Medulla oblongata (tissue), 1 donor: ENCODE measurements at regions not wholly inside any gene's neighbourhood (a gene's known extent, or its start where the extent isn't known, plus 50 kb on each side); places are given as distances from the start of the nearest gene placed in this dataset.

ENCODE experiments used
- DNase-seq: peaks from one replicate; pipeline ENCODE4 v3.0.0-alpha.2; 2015; ENCODE audit errors: extremely low spot score

DNA sequence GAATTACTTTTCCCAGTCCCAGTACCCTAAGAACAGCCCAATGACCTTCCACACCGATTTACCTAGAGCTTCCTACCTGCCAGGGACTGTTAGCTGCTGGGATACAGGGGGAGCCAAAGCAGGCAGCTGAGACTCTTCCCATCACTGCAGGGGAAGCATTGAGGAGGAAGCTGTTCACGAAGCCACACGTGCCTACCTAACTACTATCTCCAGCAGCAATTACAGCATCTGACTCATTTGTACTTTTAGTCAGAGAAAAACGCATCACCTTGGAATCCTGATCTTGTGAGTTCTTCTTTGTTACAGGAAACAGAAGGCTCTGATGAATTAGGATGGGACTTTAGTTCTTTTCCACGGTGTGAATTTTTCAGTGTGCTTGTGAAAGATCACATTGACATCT, 113.7 kb upstream of the DHX40 start:
- no peak for DNase-seq

DNA sequence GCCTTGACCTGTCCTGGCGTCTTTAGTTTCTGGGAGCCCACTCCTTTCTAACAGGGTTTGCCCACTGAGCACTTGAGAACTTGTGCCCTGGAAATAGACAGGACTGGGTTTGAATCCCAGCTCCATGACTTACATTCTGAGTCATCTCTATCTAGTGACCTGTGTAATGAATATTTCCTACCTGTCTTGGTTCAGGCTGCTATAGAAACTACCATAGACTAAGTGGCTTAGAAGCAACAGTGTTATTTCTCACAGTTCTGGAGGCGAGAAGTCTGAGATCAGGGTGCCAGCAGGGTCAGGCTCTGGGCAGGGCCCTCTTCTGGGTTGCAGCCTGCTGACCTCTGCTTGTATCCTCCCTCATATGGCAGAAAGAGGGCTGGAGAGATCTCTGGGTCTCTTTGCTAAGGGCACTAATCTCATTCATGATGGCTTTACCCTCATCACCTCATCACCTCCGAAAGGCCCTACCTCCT, 110.7 kb upstream of the DHX40 start:
- no peak for DNase-seq

DNA sequence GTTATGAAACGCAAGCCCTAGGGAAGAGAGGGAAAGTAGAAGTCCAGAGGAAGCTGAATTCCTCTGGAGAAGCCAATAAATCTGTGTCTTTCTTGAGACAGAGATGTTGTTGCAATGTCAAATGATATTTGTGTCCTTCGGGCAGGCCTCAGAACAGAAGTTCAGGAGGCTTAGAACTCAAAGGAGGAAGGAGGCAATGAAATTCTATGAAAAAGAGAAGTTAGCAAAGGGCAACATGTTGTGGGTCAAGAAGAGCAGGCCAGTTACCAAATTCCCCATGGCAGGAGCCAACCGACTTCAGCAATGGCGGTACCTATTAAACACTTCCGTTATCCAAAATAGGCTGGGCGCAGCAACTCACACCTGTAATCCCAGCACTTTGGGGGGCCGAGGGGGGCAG, 109.0 kb upstream of the DHX40 start:
- no peak for DNase-seq

DNA sequence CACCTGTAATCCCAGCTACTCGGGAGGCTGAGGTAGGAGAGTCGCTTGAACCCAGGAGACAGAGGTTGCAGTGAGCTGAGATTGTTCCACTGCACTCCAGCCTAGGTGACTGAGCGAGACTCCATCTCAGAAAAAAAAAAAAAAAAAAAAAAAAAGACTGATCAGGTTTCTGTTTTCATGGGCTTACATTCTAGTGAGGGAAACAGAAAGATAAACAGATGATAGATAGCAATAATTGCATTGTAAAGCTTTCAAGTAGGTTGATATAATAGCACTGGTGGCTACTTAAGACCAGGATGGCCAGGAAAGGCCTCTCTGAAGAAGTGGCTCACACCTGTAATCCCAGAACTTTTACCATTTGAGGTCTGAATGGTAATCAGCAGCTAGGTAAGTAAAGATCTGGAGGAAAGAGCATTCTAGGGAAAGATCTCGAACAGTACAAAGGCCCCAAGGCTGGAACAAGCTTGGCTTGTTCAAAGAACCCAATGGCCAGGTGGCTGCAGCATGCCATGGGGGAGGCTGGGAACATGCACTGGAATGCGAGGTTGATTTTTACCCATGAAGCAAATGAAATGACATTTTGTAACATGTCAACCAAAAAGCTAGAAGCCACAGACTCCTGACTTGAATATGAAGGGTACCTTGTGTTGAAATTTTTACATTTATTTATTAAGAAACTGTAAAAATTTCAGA, 108.3 kb upstream of the DHX40 start:
- no peak for DNase-seq

DNA sequence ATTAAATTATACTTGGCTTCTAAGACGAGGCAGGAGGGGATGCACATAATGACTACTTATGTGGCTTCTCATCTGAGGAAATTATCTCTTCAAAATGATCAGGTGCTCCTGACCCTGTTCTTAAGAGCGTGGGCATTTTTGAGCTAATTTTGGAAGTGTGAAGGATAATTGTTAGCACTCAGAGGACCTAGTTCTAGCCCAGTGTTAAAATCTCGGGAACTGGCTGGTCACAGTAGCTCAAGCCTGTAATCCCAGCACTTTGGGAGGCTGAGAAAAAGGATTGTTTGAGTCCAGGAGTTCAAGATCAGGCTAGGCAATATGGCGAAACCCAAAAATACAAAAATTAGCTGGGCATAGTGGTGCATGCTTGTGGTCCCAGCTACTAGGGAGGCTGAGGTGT, 103.0 kb upstream of the DHX40 start:
- DNase-seq = no peak

DNA sequence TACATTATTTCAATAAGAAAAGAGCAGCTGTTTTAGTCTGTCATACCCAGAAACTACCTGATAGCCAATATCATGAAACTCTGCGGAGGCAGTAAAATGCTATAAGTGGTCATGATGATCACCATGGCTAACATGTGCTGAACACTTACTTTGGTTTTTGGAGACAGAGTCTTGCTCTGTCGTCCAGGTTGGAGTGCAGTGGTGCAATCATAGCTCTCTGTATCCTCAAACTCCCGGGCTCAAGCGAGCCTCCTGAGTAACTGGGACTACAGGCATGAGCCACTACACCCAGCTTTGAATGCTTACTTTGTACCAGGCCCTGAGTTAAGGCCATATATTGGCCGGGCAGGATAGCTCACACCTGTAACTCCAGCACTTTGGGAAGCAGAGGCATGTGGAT, 101.2 kb upstream of the DHX40 start:
- no peak for DNase-seq

DNA sequence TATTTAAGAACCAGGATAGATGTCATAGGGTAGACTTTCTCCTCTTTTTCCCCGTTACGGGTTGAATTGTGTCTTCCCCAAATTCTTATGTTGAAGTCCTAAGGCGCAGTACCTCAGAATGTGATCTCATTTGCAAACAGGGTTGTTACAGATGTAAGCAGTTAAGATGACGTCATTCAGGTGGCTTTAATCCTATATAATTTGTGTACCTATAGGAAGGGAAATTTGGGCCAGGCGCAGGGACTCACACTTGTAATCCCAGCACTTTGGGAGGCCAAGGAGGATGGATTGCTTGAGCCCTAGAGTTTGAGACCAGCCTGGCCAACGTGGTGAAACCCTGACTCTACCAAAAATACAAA, 99.5 kb upstream of the DHX40 start:
- no peak for DNase-seq

DNA sequence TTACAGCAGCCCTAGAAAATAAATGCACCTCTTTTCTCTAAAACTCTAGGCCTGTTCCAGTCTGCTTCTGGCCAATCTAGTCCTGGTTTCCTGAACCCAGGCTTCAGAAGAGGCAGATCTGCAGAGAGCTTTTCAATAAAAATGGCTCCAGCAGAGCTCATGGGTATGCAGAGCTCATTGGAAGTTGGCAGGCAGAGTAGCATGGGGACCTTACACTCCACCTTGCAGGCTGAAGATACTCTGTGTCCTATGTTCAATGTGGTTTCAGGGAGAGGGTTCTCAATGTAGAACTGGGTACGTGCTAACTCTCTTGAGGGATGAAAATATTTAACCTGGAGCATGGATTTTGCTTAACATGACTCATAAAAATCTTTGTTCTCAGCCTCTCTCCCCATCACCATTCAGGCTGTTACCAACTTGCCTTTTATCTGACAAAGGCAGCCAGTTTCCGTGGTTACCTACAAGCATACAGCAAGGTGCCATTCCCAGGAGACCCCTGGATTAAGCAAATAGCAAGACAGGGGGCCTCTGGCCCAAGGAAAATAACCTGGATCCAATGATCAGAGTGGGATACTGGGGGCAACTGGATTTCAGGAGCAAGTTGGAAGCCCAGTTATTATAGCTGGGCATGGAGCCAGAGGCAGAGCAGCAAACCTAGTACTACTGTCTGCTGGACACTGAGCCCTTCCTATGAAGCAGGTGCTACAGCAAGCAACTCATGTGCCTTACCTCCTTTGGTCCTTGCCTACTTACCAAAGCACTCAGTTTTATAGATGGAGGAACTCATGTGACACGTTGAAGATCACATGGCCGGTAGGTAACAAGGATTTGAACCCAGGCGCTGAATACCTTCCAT, 98.2 kb upstream of the DHX40 start:
- no peak for DNase-seq

DNA sequence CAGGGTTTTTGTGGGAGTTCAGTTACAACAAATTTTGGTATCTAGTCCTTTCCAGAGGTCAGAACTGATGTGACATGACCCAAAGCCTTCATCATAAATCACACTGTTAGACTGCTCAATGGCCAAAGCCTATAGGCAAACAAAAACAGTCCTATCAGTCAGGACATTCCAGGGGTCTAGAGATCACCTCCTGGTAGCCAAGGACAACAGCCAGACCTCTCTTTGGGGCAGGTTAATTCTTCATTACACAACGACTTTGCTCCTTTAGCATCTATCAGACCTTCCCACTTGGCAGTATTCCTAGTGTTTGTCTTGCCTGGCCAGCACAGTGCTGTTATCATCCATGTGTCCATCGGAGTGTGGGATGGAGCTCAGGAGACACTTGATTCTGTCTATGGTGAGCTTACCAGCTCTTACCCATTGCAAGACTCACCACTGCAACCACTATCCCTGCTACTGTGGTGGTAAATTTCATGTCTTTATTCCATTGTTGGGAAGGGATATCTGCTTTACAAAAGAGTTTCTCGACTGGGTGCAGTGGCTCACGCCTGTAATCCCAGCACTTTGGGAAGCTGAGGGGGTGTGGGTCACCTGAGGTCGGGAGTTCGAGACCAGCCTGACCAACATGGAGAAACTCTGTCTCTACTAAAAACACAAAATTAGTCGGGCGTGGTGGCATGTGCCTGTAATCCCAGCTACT, 95.5 kb upstream of the DHX40 start:
- no peak for DNase-seq

DNA sequence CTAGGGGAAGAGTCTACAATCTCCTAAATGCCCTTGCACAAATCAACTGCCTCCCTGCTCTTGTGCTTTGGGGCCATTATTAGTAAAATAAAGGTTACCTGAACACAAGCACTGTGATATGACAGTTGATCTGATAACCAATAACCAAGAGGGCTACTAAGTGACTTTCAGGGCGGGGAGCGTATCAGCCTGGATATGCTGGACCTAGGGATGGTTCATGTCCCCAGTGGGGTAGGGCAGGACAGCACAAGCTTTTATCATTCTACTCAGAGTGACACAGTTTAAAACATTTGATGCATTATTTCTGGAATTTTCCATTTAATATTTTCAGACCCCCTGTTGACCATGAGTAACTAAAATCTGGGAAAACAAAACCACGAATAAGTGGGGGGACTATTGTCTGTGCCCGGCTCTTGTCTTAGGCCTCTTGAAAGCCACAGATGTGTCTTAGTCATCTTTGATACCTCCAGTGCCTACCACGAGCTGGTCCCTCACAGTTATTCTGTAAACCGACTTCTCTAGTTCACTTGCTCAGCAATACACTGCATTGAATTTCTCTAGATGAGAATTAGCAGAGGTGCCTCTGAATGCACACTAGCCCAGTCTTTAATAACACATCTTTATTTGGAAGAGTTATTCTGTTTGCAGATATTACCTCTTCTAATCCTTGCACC, 94.6 kb upstream of the DHX40 start:
- DNase-seq = no peak

DNA sequence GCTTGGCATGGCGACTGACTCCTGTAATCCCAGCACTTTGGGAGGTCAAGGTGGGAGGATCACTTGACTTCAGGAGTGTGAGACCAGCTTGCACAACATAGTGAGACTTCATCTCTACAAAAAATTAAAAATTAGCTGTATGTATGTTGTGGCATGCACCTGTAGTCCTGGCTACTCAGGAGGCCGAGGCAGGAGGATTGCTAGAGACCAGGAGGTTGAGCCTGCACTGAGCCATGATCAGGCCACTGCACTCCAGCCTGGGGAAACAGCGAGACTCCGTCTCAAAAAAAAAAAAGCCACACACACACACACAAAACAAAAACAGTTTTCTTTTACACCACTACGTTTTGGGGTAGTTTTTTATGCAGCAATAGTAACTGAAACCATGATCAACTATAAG, 89.0 kb upstream of the DHX40 start:
- no peak for DNase-seq

DNA sequence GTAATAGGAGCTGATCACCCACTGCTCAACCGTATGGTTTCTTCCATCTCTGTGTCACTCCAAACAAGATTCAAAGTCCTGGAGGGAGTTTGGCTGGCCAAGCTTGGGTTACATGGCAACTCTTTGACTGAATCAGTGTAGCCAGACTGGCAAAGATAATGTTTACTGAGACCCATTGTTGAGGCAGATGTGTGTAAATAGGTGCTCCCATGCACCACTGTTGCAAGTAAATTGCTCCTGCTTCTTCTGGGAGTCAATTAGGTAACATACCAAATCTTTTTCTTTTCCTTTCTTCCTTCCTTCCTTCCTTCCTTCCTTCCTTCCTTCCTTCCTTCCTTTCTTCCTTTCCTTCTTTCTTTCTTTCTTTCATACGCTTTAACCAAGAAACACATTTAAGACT, 86.3 kb upstream of the DHX40 start:
- DNase-seq = no peak

DNA sequence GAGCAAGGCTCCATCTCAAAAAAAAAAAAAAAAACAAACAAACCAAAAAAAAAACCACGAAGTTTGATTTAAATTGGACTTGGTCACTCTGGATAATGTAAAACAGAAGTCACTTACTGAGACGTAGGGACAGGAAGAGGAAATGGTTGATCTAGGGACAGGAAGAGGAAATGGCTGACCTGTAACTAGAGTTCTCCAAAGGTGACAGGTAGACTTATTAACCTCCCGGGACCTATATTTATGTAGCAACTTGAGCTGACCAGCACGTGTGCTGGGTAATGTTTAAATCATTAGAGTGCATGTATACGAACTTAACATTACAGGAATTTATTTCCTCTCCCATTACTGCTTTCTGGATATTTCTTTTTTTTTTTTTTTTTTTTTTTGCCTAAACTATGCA, 81.5 kb upstream of the DHX40 start:
- DNase-seq = no peak

DNA sequence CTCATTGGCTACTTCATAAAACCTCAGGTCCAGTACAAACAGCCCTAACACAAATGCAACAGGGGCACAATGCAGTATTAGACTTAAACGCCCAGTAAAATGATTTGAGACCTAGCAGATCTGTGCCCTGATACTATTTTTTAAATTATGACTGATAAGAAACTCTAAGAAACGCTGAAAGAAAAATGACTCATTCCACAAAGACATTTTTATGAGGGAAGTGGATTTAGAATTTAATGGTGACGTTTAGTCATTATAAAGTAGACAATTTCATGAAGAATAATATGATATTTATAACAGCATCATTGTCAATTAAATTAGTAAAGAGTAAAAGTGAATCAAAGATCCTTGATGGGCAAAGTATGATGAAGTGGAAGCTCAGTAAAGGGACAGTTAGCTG, 80.4 kb upstream of the DHX40 start:
- DNase-seq = no peak

DNA sequence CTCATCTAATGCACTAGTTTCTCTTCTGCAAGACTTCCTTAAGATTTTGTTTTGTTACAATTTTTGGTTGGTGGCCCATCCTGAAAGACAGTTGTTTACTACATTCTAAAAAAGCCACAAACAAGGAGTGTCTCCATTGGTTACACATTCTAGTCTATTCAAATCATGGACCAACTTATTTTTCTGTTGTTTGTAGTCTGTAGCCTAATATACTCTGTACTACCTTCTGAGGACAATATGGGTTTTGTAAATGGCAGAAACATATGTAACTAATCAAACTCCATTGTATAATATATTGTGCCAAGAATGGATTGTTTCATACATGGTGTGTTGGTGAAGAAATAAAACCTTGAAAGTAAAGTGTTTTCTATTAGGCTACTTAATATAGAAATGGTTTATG, 79.5 kb upstream of the DHX40 start:
- no peak for DNase-seq

DNA sequence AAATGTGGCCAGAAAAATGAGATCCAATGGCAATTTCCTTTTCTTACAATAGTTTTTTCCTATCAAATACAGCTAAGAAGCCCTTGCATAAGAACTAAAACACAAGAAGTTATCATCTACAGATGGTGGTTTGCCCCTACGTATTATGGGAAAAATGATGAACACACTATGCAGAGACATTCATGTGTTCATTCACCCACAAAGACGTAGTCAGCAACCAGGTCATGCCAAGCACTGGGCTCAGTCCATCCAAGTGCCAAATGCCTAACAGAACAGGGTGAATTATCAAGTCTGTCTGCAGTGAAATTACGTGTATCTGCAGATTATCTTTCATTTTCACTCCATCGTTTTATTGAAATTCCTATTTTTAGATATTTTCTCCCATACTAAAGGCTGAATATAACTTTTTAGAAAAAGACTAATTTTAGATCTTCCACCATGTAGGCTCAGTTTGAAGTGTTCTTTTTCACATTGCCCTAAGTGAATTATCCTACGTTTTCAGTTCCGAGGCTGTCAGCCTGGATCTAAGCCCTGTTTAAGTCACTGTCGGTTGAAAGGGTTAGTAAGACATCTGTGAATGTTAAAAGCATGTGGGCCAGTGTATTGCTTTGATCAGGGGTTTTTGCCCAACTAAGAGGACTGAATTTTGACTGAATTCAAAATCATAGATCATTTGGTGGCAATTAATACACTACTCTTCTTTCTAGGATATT, 78.1 kb upstream of the DHX40 start:
- no peak for DNase-seq

DNA sequence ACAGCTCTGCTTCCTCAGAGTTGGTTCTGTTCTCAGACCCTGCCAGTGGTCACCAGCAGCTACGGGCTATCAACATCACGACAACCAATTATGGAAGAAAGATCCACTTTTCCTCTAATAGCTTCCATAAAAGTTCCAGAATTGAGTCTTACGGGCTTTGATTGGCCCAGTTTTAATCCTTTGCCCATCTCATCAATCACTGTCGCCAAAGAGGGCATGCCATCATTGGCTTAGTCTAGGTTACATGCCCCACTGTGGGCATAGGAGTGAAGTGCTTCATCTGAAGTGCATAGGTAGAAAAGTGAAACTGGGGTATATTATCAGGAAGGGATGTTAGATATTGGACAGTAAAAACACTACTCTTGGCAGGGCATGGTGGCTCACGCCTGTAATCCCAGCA, 76.6 kb upstream of the DHX40 start:
- DNase-seq = no peak

DNA sequence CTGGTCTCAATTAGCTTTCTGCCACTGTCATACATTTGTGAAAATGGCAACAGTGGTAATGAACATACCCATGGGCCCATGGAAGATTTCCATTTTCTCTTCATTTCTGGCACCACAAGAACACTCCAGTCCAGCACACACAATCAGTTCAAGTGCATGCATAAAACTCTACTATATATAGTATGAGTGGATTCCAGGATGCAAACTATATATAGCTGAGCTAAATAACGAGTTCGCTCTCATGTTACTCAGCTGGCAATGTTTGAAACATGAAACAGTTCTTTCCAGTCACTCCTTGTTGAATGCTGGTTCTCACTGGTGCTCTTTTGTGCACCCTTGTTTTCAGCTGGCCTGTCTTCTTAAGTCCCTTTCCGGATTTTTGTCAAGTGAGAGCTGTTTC, 75.2 kb upstream of the DHX40 start:
- no peak for DNase-seq

DNA sequence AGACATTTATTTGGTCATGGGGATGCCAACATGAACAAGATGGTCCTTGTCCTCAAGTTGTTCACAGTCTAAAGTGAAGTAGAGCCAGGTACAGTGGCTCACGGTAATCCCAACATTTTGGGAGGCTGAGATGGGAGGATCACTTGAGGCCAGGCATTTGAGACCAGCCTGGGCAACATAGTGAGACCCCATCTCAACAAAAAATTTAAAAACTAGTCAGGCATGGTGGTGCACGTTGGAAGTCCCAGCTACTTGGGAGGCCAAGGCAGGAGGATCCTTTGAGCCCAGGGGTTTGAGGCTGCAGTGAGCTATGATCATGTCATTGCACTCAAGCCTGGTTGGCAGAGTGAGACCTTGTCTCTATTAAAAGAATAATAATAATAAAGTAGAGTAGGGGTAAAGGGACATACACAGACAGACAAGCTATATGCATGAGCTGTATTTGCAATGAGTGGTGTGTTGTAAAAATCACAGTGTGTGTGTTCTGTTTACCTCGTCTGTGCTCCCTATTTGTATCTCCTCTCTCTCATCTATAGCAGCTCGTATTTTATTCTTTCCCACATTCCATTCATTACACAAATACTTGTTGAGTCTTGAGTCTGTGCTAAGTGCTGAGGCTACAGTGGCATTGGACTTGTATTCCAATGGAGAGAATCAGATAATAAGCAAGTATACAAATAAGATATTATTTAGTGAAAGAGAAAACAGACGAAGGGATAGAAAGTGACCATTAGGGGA, 73.9 kb upstream of the DHX40 start:
- DNase-seq = no peak

DNA sequence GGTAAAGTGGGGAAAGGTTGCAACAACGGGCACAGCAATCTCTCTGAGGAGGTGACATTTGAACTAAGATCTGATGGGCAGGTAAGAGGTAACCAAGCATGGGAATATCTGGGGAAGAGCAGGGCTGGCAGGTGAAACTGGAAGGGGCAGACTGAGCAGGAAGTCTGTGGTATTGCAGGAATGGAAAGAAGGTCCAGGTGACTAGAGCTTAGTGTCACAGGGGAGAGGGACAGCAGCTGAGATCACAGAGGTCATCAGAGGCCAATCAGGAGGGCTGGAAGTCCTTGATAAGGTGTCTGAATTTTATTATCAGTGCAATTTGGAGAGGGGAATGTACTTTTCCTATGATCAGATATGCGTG, 73.3 kb upstream of the DHX40 start:
- no peak for DNase-seq

DNA sequence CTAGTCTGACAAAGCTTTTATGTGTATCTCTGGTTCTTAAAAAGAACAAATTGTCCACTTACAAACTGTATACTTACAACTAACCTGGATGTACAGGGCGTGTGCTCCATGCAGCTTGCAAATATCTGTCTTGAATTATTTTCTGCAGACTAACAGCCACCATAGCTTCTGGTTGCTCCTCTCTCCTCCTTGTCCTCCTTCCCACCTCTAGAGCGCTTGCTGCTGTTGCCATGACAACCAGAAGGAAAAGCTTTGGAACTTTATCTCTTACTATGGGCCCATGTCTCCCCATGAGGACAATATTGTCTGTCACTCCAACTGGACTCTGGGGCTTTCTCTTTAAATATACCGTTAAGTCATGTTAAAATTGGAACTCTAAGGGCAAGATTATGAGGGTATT, 71.5 kb upstream of the DHX40 start:
- no peak for DNase-seq
